Adipocyte (in vitro differentiated cells): ENCODE measurements at regions not wholly inside any gene's neighbourhood (a gene's known extent, or its start where the extent isn't known, plus 50 kb on each side); places are given as distances from the start of the nearest gene placed in this dataset.

Source experiments
- DNase-seq: peaks from one replicate; pipeline ENCODE4 v3.0.0-alpha.2; 2015; ENCODE audit warnings: low read depth
- H3K27me3 ChIP-seq: replicated peaks from 2 replicates; pipeline ENCODE4 v1.7.0; 2013; ENCODE audit warnings: mild to moderate bottlenecking, low read length, moderate library complexity; ENCODE audit not compliant: control insufficient read depth, insufficient read depth
- H3K36me3 ChIP-seq: 2 replicates; pipeline ENCODE4 v1.7.0; 2013; ENCODE audit warnings: low read length, mild to moderate bottlenecking, moderate library complexity; ENCODE audit not compliant: control insufficient read depth, insufficient read depth, severe bottlenecking
- H3K4me1 ChIP-seq: 2 replicates; pipeline ENCODE4 v1.7.0; 2013; ENCODE audit warnings: mild to moderate bottlenecking, low read length, moderate library complexity; ENCODE audit not compliant: control insufficient read depth, insufficient read depth
- H3K4me3 ChIP-seq: 2 replicates; pipeline ENCODE4 v1.7.0; 2013; ENCODE audit warnings: mild to moderate bottlenecking, low read length, moderate library complexity
- H3K9ac ChIP-seq: 2 replicates; pipeline ENCODE4 v1.7.0; 2013; ENCODE audit warnings: mild to moderate bottlenecking, low read length, moderate library complexity
- H3K9me3 ChIP-seq: 2 replicates; pipeline ENCODE4 v1.7.0; 2013; ENCODE audit warnings: mild to moderate bottlenecking, low read length, moderate library complexity; ENCODE audit not compliant: control insufficient read depth

DNA sequence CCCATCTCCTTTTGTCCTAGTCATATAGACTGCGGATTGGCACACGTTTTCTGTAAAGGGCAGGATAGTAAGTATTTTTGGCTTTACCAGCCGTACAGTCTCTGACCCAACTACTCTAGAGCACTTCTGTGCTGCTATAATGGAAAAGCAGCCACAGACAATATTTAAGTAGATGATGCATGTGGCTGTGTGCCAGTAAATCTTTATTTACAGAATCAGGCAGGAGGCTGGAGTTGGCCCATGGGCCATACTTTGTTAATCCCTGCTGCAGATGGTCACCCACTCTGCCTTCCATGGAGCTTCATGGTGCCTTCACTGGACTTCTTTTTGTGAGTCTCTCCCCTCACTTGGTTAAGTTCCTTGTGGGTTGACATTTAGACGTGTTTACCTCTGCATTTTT lies 584.5 kb upstream of the TBX3 start:
- Histone ChIP-seq H3K9me3 (no peaks in the 10 kb centered on the region), H3K4me1 (peaks cover 40% of the 10 kb centered on the region), H3K9ac (no peak overlapping the region), H3K27me3 (no peaks in the 10 kb centered on the region), H3K4me3 (no peak overlapping the region), H3K36me3 (no peaks in the 10 kb centered on the region)
- DNase-seq: no peak

DNA sequence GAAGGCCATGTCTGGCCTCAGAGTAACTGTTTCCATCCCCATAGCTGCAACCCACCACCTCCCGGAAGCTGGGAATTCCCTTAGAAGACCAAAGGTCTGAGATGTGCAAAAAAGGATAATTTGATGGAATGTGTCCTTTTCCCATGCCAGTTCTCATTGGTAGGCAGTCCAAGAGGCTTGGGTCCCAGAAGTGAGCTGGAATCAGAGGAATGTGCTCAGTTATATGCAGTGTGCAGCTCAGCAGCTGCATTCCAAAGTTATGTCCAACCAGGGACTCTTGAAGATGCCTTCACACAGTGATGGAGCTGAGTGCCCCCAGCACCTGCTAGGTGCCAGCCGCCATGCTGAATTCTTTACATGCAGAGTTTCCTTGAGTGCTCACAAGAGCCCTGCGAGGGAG lies 583.9 kb upstream of the TBX3 start:
- DNase-seq: peak; percentile 28
- Histone ChIP-seq H3K36me3 (no peaks in the 10 kb centered on the region), H3K9ac (no peak overlapping the region), H3K4me3 (no peak overlapping the region), H3K4me1 (peaks cover 37% of the 10 kb centered on the region), H3K9me3 (no peaks in the 10 kb centered on the region), H3K27me3 (no peaks in the 10 kb centered on the region)

DNA sequence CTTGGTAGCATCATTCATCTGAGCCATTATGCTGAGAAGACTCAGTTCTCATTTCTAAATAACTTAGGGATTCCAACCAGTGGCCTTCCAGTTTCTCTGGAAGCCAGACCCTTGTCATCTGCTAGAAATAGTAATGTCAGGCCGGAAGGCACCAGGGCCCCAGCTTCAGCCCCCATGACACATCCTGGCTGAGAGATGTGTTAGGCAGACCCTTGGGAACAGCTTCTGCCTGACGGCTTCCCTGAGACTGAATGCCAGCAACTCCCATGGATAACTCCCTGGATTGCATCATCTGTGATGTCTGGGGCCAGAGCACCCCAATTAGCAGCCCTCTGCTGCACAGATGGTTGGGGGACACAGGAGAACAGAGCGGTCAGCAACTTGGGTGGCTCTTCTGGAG lies 583.5 kb upstream of the TBX3 start:
- Histone ChIP-seq H3K4me1 (peaks cover 37% of the 10 kb centered on the region), H3K4me3 (no peak overlapping the region), H3K27me3 (no peaks in the 10 kb centered on the region), H3K9ac (no peak overlapping the region), H3K9me3 (no peaks in the 10 kb centered on the region), H3K36me3 (no peaks in the 10 kb centered on the region)
- peak; percentile 5 for DNase-seq

DNA sequence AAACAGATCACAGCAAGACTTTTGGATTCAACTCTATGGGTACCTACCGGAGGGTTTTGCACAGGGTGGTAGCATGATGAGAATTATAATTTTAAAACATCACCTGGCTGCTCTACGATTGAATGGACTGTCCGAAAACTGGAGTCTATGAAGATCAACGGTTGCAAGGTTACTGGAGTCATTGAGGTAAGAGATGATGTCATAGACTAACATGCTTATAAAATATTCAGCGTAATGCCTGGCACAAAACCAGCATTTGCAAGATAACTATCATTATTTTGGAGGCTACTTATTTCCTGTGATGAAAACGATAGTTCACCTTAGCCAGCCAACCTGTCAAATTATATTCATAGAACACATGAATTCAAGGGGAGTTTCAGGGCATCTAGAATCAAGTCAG lies 580.6 kb upstream of the TBX3 start:
- H3K4me3 ChIP-seq: no peak overlapping the region
- no peaks in the 10 kb centered on the region for H3K36me3 ChIP-seq
- no peaks in the 10 kb centered on the region for H3K27me3 ChIP-seq
- DNase-seq: no peak
- no peaks in the 10 kb centered on the region for H3K9me3 ChIP-seq
- no peak overlapping the region for H3K9ac ChIP-seq
- peaks cover 27% of the 10 kb centered on the region for H3K4me1 ChIP-seq

DNA sequence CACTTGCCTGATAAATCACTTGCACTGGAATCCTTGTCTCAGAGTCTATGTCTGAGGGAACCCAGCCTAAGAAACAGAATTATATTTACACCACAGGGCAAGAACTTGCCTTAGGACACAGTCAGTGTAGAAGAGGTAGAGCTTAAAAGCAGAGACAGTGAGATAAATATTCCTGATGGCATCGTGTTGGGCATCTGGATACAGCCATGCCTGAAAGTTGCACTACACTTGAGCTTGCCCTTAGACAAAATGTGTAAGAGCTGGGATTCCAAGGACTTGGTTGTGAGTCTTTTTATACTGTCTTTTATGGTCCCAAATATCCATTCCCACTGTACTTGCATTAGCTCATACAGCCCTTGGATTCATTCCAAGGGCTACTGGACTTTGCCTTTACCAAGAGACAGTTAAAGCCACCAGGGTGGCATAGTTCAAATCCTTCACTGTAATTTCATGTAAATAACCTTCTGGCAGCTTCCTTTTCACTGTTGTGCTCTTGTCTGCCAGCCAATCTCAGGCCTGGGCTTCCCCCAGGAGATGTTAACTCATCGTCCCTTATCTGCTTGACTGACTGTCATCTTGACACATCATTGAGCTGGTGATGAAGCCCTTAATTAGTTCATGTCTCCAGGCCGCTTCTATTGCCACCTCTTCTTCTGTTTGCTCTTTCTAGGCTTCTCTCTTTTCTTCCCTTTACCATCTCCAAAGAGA lies 577.9 kb upstream of the TBX3 start:
- H3K36me3 ChIP-seq: no peaks in the 10 kb centered on the region
- no peak overlapping the region for H3K4me3 ChIP-seq
- H3K27me3 ChIP-seq: no peaks in the 10 kb centered on the region
- no peak overlapping the region for H3K9ac ChIP-seq
- no peaks in the 10 kb centered on the region for H3K9me3 ChIP-seq
- peaks cover 11% of the 10 kb centered on the region for H3K4me1 ChIP-seq
- no peak for DNase-seq

DNA sequence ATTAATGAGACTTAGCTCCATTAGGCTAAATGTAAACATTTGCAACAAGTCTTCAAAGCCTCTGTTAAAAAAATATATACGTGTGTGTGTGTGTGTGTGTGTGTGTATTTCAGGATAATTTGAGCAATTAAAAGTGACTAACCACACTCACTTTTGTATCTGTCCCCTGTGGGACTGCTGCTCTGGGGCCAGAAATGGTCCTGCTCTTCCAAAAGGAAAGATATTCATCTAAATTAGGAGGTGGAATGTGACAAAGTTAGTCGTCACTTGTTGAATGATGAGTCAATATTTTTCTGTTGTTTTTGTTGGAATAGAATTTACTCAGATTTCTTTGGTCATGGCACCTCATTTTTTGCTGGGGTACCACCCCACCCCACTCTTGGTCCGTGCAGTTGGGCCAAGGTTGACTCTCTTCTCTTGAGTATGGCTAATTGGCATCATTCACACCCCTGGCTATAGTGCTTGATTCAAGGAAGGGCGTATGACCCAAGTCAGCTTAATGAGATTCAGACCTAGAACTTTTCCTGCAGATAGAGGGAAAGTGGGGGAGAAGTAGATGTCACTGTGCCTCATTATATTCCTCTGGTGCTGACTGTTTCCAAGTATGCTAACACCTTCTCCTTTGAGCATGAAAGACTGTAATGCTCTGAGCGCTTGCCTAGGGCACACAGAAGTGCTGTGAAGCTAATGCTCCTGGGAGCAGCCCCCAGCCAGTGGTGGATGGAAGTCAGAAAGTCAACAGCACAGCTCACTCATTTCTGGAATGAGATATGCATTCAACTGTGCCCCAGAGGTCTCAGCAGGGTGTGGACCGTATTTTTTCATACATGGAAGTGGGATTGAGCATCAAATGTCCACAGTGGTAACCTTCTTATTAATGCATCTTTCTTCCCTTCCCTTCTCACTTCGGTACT lies 577.0 kb upstream of the TBX3 start:
- Histone ChIP-seq H3K27me3 (no peaks in the 10 kb centered on the region), H3K9me3 (no peaks in the 10 kb centered on the region), H3K4me3 (no peak overlapping the region), H3K36me3 (no peaks in the 10 kb centered on the region), H3K9ac (no peak overlapping the region), H3K4me1 (peaks cover 11% of the 10 kb centered on the region)
- no peak for DNase-seq

DNA sequence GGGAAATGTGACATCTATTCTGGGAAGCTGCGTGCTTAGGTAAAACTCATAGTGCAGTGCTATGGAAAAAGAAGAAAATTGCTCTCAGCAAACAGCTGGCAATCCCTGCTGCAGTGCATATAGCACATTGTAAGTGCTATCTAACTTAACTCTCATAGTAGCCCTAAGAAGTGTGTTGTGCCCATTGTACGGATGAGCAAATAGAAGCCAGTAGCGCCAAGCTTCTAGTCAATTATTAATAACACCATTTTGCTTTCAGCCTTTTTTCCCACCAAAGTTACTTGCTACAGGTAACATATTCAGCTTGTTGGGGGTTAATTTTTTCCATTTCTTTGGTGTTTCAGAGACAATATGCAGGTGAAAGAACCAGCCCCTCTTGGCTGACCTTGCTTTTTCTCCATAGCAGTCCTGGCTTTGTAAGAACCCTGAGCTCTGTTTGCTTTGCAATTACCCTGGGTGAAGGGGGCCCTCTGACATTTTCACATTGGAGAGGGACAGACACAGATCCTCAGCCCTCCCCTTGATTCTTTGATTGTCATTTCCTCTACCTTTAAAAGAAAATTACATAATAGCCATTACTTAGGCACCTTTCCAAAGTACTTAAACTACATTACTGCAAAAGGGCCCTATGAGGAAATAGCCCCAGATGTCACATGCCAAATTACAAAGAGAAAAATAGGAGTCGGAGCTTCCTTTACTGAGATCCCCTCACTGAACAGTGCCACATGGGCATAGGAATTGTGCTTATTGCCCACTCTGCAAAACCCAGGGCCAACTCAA lies 576.2 kb upstream of the TBX3 start:
- H3K36me3 ChIP-seq: no peaks in the 10 kb centered on the region
- H3K9ac ChIP-seq: no peak overlapping the region
- H3K4me3 ChIP-seq: no peak overlapping the region
- H3K27me3 ChIP-seq: peaks cover 4% of the 10 kb centered on the region
- H3K4me1 ChIP-seq: peaks cover 11% of the 10 kb centered on the region
- no peak for DNase-seq
- no peaks in the 10 kb centered on the region for H3K9me3 ChIP-seq

DNA sequence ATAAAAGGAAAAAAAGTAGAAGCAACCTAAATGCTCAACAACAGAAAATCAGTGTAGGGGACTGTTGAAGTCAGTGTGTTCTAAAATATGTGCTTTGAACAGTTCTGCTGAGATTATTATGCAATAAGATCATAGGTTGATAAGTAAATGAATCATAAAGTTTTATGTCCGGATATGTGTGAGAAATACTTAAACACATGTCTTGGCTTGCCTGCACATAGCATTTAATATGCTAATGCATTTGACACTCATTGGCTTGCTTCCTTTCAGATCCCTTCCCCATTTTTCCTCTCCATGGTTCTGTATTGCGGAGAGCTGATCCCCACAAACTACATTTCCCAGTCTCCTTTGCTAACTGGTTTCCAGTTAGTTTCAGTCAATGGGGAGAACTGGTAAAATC lies 573.8 kb upstream of the TBX3 start:
- DNase-seq: peak; percentile 18
- H3K27me3 ChIP-seq: peaks cover 4% of the 10 kb centered on the region
- H3K9me3 ChIP-seq: no peaks in the 10 kb centered on the region
- peaks cover 11% of the 10 kb centered on the region for H3K4me1 ChIP-seq
- H3K4me3 ChIP-seq: no peak overlapping the region
- H3K9ac ChIP-seq: no peak overlapping the region
- H3K36me3 ChIP-seq: no peaks in the 10 kb centered on the region

DNA sequence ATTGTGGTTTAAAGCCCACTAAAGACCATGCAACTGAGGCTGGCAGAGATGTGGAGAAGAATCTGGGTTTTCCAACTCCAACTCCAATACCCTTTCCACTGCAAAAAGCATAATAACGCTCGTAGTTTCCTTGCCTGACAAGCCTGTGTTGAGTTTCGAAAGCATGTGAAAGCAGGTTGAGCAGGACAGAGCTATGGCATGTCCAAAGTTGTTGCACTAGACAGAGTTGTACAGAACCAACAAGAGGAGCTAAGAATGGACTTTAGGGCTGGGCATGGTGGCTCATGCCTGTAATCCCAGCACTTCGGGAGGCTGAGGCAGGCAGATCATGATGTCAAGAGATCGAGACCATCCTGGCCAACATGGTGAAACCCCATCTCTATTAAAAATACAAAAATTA lies 572.0 kb upstream of the TBX3 start:
- Histone ChIP-seq H3K9me3 (no peaks in the 10 kb centered on the region), H3K4me3 (no peak overlapping the region), H3K9ac (no peak overlapping the region), H3K27me3 (peaks cover 4% of the 10 kb centered on the region), H3K36me3 (no peaks in the 10 kb centered on the region), H3K4me1 (peaks cover 6% of the 10 kb centered on the region)
- no peak for DNase-seq

DNA sequence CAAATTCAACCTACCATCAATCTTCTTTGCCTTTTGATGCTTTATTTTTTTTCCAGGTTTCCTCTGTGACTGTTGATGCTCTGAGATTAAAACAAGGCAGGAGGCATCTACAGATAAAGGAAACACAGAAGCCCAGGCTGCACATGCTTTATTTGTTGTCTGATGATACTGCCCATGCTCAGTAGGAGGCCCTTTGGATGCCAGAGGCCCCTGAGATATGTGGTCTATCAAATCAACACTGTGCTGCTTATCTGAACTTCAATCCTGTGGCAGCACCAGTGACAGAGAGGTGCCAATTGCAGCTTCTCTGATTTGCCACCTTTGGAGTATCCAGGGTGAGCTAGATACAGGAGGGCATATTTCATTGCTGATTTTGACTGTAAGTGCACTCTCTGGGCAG lies 571.3 kb upstream of the TBX3 start:
- Histone ChIP-seq H3K4me3 (no peak overlapping the region), H3K36me3 (no peaks in the 10 kb centered on the region), H3K4me1 (no peaks in the 10 kb centered on the region), H3K27me3 (peaks cover 4% of the 10 kb centered on the region), H3K9ac (no peak overlapping the region), H3K9me3 (no peaks in the 10 kb centered on the region)
- no peak for DNase-seq

DNA sequence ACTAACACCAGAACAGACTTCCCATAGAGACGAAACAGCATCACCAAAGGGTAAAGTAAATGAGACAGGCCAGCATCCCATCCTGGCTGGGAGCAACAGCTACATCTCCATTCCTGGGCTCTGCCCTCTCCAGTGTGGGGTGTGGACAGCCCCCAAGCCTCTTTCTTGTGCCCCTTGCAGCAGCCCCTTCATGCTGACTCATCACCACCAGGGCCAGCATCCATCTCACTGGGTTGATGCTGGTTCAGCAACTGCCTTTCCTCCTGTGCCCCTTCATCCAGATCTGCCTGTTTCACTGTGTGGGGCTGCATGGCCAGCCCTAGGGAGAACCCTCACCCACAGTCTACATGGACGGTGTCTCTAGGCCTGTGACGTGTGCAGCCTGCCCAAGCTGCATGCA lies 569.1 kb upstream of the TBX3 start:
- DNase-seq: no peak
- Histone ChIP-seq H3K36me3 (no peaks in the 10 kb centered on the region), H3K9me3 (no peaks in the 10 kb centered on the region), H3K27me3 (peaks cover 4% of the 10 kb centered on the region), H3K4me3 (no peak overlapping the region), H3K9ac (no peak overlapping the region), H3K4me1 (no peaks in the 10 kb centered on the region)
